HG02571 (cell line): ENCODE measurements at regions not wholly inside any gene's neighbourhood (a gene's known extent, or its start where the extent isn't known, plus 50 kb on each side); places are given as distances from the start of the nearest gene placed in this dataset.

Experiments used
- ATAC-seq: cut with Tn5 transposase; IDR thresholded peaks from one replicate; pipeline ENCODE4 v1.9.1; 2021; ENCODE audit warnings: mild to moderate bottlenecking, moderate library complexity; ENCODE audit not compliant: unreplicated experiment

GRCh38 chr18:55121397-55122170 is 162.3 kb upstream of the CCDC68 start:
- ATAC-seq, result no peak

GRCh38 chr18:55120896-55121295 is 161.6 kb upstream of the CCDC68 start:
- ATAC-seq, result no peak

- no peak for ATAC-seq
Observed at GRCh38 chr18:55119434-55119833, 160.2 kb upstream of the CCDC68 start.

GRCh38 chr18:55119016-55119415 is 159.8 kb upstream of the CCDC68 start:
- no peak for ATAC-seq

GRCh38 chr18:55116863-55117262 is 157.6 kb upstream of the CCDC68 start:
- no peak for ATAC-seq

GRCh38 chr18:55115606-55116005 is 156.3 kb upstream of the CCDC68 start:
- no peak for ATAC-seq

- ATAC-seq, result no peak
Observed at GRCh38 chr18:55114876-55115275, 155.6 kb upstream of the CCDC68 start.

- ATAC-seq, result no peak
Observed at GRCh38 chr18:55113800-55114199, 154.5 kb upstream of the CCDC68 start.

- ATAC-seq, result no peak
Observed at GRCh38 chr18:55111271-55111670, 152.0 kb upstream of the CCDC68 start.

- ATAC-seq, result no peak
Observed at GRCh38 chr18:55110436-55110835, 151.2 kb upstream of the CCDC68 start.

GRCh38 chr18:55109818-55110414 is 150.7 kb upstream of the CCDC68 start:
- ATAC-seq, result no peak

- no peak for ATAC-seq
Observed at GRCh38 chr18:55106906-55107305, 147.6 kb upstream of the CCDC68 start.

GRCh38 chr18:55106466-55106865 is 147.2 kb upstream of the CCDC68 start:
- no peak for ATAC-seq

GRCh38 chr18:55105873-55106272 is 146.6 kb upstream of the CCDC68 start:
- ATAC-seq, result no peak

- no peak for ATAC-seq
Observed at GRCh38 chr18:55102958-55103456, 143.7 kb upstream of the CCDC68 start.

- ATAC-seq, result no peak
Observed at GRCh38 chr18:55102501-55102900, 143.2 kb upstream of the CCDC68 start.

GRCh38 chr18:55101458-55101824 is 142.2 kb upstream of the CCDC68 start:
- ATAC-seq, result no peak

GRCh38 chr18:55100817-55101457 is 141.7 kb upstream of the CCDC68 start:
- ATAC-seq, result no peak

GRCh38 chr18:55097456-55098170 is 138.4 kb upstream of the CCDC68 start:
- ATAC-seq, result no peak

- peak; percentile 64 for ATAC-seq
Observed at GRCh38 chr18:55096263-55096951, 137.1 kb upstream of the CCDC68 start.

GRCh38 chr18:55095584-55095983 is 136.3 kb upstream of the CCDC68 start:
- ATAC-seq, result no peak
